Uterus (tissue), 2 donors: ENCODE measurements at regions not wholly inside any gene's neighbourhood (a gene's known extent, or its start where the extent isn't known, plus 50 kb on each side); places are given as distances from the start of the nearest gene placed in this dataset.

Experiments used
- POLR2A ChIP-seq, 2 donors: fragments of 450-650 bp; IDR thresholded peaks; one replicate each; pipeline ENCODE4 v1.6.1; 2016; ENCODE audit warnings: antibody characterized with exemption in 2 of 2, mild to moderate bottlenecking in 1 of 2, moderate library complexity in 1 of 2
- TF ChIP-seq, protein P1 (sequence below), 4 experiments: fragments of 200-600 bp in 2 of 4; fragments of 450-650 bp in 2 of 4; sonication (generic) in 2 of 4; IDR thresholded peaks; one replicate each; pipeline ENCODE4 v1.5.1; 2016 to 2019; ENCODE audit warnings: antibody characterized with exemption in 4 of 4, mild to moderate bottlenecking in 2 of 4, moderate library complexity in 1 of 4

DNA sequence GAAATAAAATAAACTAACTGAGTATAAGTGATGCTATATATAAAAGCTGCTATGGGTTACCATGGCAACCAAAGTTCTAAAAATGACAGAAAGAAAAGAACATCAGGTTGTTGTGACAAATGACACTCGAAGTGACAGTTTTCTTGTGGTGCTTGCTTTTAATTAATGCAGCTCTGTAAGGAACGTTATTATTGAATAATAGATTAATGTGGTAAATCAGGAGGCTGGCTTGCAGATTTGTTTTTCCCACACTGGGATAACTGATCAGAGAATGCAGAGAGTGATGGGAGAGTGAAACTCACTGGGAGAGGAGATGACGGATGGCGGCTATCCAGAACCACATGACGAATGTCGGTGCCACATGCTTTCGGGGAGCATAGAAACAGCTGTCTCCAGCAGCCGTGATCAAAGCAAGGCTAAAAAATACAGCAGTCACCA is 207.0 kb upstream of the ATP10A start:
- TF ChIP-seq, protein P1, sequence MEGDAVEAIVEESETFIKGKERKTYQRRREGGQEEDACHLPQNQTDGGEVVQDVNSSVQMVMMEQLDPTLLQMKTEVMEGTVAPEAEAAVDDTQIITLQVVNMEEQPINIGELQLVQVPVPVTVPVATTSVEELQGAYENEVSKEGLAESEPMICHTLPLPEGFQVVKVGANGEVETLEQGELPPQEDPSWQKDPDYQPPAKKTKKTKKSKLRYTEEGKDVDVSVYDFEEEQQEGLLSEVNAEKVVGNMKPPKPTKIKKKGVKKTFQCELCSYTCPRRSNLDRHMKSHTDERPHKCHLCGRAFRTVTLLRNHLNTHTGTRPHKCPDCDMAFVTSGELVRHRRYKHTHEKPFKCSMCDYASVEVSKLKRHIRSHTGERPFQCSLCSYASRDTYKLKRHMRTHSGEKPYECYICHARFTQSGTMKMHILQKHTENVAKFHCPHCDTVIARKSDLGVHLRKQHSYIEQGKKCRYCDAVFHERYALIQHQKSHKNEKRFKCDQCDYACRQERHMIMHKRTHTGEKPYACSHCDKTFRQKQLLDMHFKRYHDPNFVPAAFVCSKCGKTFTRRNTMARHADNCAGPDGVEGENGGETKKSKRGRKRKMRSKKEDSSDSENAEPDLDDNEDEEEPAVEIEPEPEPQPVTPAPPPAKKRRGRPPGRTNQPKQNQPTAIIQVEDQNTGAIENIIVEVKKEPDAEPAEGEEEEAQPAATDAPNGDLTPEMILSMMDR (IDR thresholded peaks at IDR 0.05) = no peak
- no peak for TF ChIP-seq POLR2A (IDR thresholded peaks at IDR 0.05)
